Calu3 (cell line): ENCODE measurements at regions not wholly inside any gene's neighbourhood (a gene's known extent, or its start where the extent isn't known, plus 50 kb on each side); places are given as distances from the start of the nearest gene placed in this dataset.

Experiments
- BruUV-seq: library from RNA; stranded (reverse); fragments of 400-500 nt; replicated peaks from 2 replicates; lab custom pipeline; 2021; lab: Mats Ljungman, UMichigan
- CTCF ChIA-PET: fragments of 300-600 bp; sonication (Branson Sonifier 250); formaldehyde crosslinking; loops from one replicate; lab custom pipeline; 2022; ENCODE audit warnings: antibody characterized with exemption; lab: Charles Lee
- DNase-seq: peaks from one replicate; pipeline ENCODE4 v3.0.0; 2022
- H3K27ac Mint-ChIP-seq: one replicate; pipeline ENCODE4 v1.8.0; 2022; ENCODE audit warnings: mixed read lengths; ENCODE audit not compliant: unreplicated experiment
- H3K27me3 Mint-ChIP-seq: one replicate; pipeline ENCODE4 v1.8.0; 2022; ENCODE audit warnings: mixed read lengths; ENCODE audit not compliant: unreplicated experiment
- H3K36me3 Mint-ChIP-seq: one replicate; pipeline ENCODE4 v1.8.0; 2022; ENCODE audit warnings: mild to moderate bottlenecking, moderate library complexity, mixed read lengths; ENCODE audit not compliant: insufficient read depth, unreplicated experiment
- H3K4me1 Mint-ChIP-seq: one replicate; pipeline ENCODE4 v1.8.0; 2022; ENCODE audit warnings: mild to moderate bottlenecking, low read depth, mixed read lengths; ENCODE audit not compliant: unreplicated experiment
- H3K4me3 Mint-ChIP-seq: one replicate; pipeline ENCODE4 v1.8.0; 2022; ENCODE audit warnings: mild to moderate bottlenecking, low read depth, moderate library complexity, mixed read lengths; ENCODE audit not compliant: unreplicated experiment
- H3K9me3 Mint-ChIP-seq: one replicate; pipeline ENCODE4 v1.8.0; 2022; ENCODE audit warnings: low read depth, mixed read lengths; ENCODE audit not compliant: unreplicated experiment
- intact Hi-C: fragments of 100-400 bp; cut with micrococcal nuclease; formaldehyde crosslinking; loops from one replicate; pipeline ENCODE4 v1.10.0; 2022; ENCODE audit not compliant: unreplicated experiment
- TF ChIP-seq, protein P1 (sequence below): fragments of 200-600 bp; IDR thresholded peaks from one replicate; pipeline ENCODE4 v1.8.0; 2022; ENCODE audit warnings: antibody characterized with exemption; ENCODE audit not compliant: unreplicated experiment

DNA sequence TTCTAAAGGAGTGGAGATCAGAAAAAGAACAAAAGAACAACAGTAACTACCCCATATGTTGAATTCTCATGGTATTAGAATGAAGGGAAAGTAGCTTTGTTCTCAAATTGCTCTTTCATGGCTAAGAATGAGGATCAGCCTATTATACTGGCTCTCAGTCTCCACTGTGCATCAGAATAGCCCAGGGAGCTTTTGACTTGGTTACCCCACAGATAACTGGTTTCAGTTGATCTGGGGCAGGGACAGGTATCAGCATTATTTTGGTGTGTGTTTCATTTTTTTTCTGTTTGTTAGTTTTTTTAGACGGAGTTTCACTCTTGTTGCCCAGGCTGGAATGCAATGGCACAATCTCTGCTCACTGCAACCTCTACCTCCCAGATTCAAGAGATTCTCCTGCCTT is 311.7 kb upstream of the TLE3 start:
- intact Hi-C loops = no loop called here
- H3K27ac Mint-ChIP-seq = no peak overlapping the region
- CTCF ChIA-PET = interaction anchor here (0.6 kb wide), 1 partner anchor 191 kb away, joined by 7 read pairs; no protein-coding TSS in a partner anchor
- H3K4me3 Mint-ChIP-seq = no peak overlapping the region
- no peaks in the 10 kb centered on the region for H3K36me3 Mint-ChIP-seq
- TF ChIP-seq, protein P1, sequence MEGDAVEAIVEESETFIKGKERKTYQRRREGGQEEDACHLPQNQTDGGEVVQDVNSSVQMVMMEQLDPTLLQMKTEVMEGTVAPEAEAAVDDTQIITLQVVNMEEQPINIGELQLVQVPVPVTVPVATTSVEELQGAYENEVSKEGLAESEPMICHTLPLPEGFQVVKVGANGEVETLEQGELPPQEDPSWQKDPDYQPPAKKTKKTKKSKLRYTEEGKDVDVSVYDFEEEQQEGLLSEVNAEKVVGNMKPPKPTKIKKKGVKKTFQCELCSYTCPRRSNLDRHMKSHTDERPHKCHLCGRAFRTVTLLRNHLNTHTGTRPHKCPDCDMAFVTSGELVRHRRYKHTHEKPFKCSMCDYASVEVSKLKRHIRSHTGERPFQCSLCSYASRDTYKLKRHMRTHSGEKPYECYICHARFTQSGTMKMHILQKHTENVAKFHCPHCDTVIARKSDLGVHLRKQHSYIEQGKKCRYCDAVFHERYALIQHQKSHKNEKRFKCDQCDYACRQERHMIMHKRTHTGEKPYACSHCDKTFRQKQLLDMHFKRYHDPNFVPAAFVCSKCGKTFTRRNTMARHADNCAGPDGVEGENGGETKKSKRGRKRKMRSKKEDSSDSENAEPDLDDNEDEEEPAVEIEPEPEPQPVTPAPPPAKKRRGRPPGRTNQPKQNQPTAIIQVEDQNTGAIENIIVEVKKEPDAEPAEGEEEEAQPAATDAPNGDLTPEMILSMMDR = no peak
- no peak for DNase-seq
- peaks cover 10% of the 10 kb centered on the region for H3K4me1 Mint-ChIP-seq
- BruUV-seq = no TSS peak
- peaks cover 46% of the 10 kb centered on the region for H3K27me3 Mint-ChIP-seq
- peaks cover 6% of the 10 kb centered on the region for H3K9me3 Mint-ChIP-seq

DNA sequence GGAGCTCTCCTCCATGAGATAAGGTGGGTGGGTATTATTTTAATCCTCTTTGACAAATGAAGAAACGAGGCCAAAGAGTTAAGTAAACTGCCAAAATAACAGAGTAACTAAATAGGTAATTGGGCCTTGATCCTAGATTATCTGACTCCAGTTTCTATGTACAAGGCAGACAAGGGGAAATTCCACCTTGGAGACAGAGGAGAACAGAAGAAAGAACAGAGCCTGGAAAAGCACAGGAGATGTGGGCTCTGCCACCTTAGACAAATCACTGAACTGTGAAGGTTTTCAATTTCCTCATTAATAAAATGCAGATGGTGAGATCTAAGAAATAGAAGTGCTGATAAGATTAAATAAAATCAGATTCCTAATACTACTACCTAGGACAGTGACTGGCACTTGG is 310.2 kb upstream of the TLE3 start:
- TF ChIP-seq, protein P1 = no peak
- CTCF ChIA-PET = no interaction called here
- H3K4me1 Mint-ChIP-seq = peaks cover 10% of the 10 kb centered on the region
- BruUV-seq = no TSS peak
- H3K9me3 Mint-ChIP-seq = peaks cover 6% of the 10 kb centered on the region
- intact Hi-C loops = no loop called here
- no peak overlapping the region for H3K27ac Mint-ChIP-seq
- H3K36me3 Mint-ChIP-seq = no peaks in the 10 kb centered on the region
- no peak overlapping the region for H3K4me3 Mint-ChIP-seq
- DNase-seq = no peak
- H3K27me3 Mint-ChIP-seq = peaks cover 61% of the 10 kb centered on the region

DNA sequence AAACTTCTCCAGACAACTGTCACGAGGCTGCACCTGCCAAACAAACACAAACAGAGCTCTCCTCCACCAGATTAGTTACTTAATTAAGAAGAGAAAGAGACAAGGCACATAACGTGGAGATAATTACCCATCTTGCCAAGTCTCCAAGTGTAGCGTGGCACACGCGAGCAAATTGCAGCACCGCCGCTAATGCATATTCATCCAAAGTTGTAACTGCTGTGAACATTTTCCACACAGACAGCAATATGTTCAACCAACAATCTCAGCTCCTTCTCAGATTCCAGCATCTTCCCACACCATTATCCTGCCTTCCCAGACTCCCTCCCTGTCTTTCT is 309.6 kb upstream of the TLE3 start:
- Mint-ChIP-seq H3K27me3 (peaks cover 67% of the 10 kb centered on the region), H3K9me3 (peaks cover 6% of the 10 kb centered on the region), H3K27ac (no peak overlapping the region), H3K4me3 (no peak overlapping the region), H3K36me3 (no peaks in the 10 kb centered on the region), H3K4me1 (peaks cover 10% of the 10 kb centered on the region)
- intact Hi-C loops = no loop called here
- CTCF ChIA-PET = no interaction called here
- TF ChIP-seq, protein P1 = no peak
- BruUV-seq = no TSS peak
- no peak for DNase-seq

DNA sequence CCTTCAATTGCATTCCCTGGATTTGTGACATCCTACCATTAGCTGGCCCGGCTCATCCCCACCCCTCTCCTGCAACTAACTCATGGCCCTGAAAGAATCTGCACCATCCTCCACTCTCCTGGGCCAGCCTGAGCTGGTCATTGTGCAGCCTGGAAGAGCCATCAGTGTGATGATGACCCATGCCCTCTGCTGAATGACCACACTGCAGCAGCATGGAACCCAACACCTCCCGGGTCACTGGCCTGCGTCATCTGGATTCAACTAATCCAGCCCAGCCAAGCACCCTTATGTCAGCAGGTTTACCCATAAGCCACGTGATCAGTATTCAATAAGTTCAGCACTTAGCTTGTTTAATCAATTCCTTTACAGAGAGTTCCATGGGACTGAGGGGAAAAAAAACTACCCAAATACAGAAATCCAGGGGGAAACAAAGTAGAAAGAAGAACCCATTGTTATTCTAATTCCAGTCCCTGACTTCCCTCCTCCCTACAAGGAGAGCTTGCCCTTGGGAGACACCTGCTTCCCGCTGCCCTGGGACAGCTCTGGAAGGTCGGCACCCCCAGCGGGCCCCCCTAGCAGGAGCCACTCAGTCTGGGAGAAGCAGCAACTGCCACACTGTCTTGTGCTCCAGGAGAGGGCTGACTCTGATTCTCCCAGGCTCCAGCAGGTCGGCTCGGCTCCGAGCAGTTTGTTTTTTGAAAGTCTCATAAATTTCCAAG is 309.1 kb upstream of the TLE3 start:
- Mint-ChIP-seq H3K27me3 (peaks cover 72% of the 10 kb centered on the region), H3K36me3 (no peaks in the 10 kb centered on the region), H3K4me3 (no peak overlapping the region), H3K27ac (no peak overlapping the region), H3K9me3 (peaks cover 6% of the 10 kb centered on the region), H3K4me1 (peaks cover 9% of the 10 kb centered on the region)
- intact Hi-C loops = no loop called here
- DNase-seq = no peak
- BruUV-seq = no TSS peak
- TF ChIP-seq, protein P1 = no peak
- CTCF ChIA-PET = interaction anchor here (0.6 kb wide), 1 partner anchor 433 kb away, joined by 3 read pairs; no protein-coding TSS in a partner anchor
